ENCODE measurements at regions not wholly inside any gene's neighbourhood (a gene's known extent, or its start where the extent isn't known, plus 50 kb on each side); places are given as distances from the start of the nearest gene placed in this dataset.

- no peak for TF ChIP-seq POLR2A (IDR thresholded peaks at IDR 0.05)
- TF ChIP-seq CTCF (IDR thresholded peaks at IDR 0.05) = no peak
Observed at GRCh38 chr13:32861304-32861703, 154.9 kb upstream of the KL start.

Data from heart left ventricle (tissue), 13 donors.